GM23338 (cell line): ENCODE measurements at regions not wholly inside any gene's neighbourhood (a gene's known extent, or its start where the extent isn't known, plus 50 kb on each side); places are given as distances from the start of the nearest gene placed in this dataset.

Experiments
- CREB1 ChIP-seq: fragments of 250-450 bp; sonication (Bioruptor Pico); IDR thresholded peaks from 2 replicates; pipeline ENCODE4 v1.5.0; 2020; ENCODE audit warnings: low read depth, mild to moderate bottlenecking, moderate library complexity
- EZH2 ChIP-seq: fragments of 200-600 bp; sonication (generic); IDR thresholded peaks from one replicate; pipeline ENCODE4 v1.8.0; 2017; ENCODE audit warnings: antibody characterized with exemption, mild to moderate bottlenecking, low read depth; ENCODE audit not compliant: unreplicated experiment
- EZH2phosphoT487 ChIP-seq: fragments of 200-600 bp; sonication (generic); IDR thresholded peaks from one replicate; pipeline ENCODE4 v1.8.1; 2018; ENCODE audit warnings: antibody characterized with exemption; ENCODE audit not compliant: unreplicated experiment
- JUNB ChIP-seq: IDR thresholded peaks from one replicate; pipeline ENCODE4 v1.6.1; 2016; ENCODE audit warnings: antibody characterized with exemption; ENCODE audit not compliant: unreplicated experiment
- NANOG ChIP-seq: IDR thresholded peaks from 2 replicates; pipeline ENCODE4 v1.6.1; 2016; ENCODE audit warnings: antibody characterized with exemption, borderline replicate concordance
- POLR2AphosphoS5 ChIP-seq: IDR thresholded peaks from 2 replicates; pipeline ENCODE4 v1.6.1; 2016; ENCODE audit warnings: antibody characterized with exemption, low read depth
- STAT1 ChIP-seq: IDR thresholded peaks from one replicate; pipeline ENCODE4 v1.6.1; 2016; ENCODE audit warnings: antibody characterized with exemption; ENCODE audit not compliant: unreplicated experiment
- ZNF114 ChIP-seq: fragments of 250-450 bp; sonication (Bioruptor Pico); IDR thresholded peaks from 2 replicates; pipeline ENCODE4 v1.5.0; 2020; ENCODE audit warnings: mild to moderate bottlenecking, moderate library complexity
- ZNF331 ChIP-seq: fragments of 250-450 bp; sonication (Bioruptor Pico); IDR thresholded peaks from 2 replicates; pipeline ENCODE4 v1.5.0; 2020; ENCODE audit warnings: low read depth, mild to moderate bottlenecking, moderate library complexity
- TF ChIP-seq, protein P1 (sequence below): IDR thresholded peaks from one replicate; pipeline ENCODE4 v1.6.1; 2018; ENCODE audit warnings: antibody characterized with exemption; ENCODE audit not compliant: unreplicated experiment
- TF ChIP-seq, protein P2 (sequence below), 2 experiments: fragments of 200-600 bp in 1 of 2; sonication (generic) in 1 of 2; conservative IDR thresholded peaks; 2 replicates each; pipeline versions ENCODE4 v1.5.1 to v1.6.1; 2016 to 2017; ENCODE audit warnings: antibody characterized with exemption in 2 of 2, low read depth in 2 of 2, mild to moderate bottlenecking in 2 of 2, moderate library complexity in 1 of 2
- TF ChIP-seq, protein P3 (sequence below): IDR thresholded peaks from 2 replicates; pipeline ENCODE4 v1.6.1; 2016; ENCODE audit warnings: antibody characterized with exemption
- TF ChIP-seq, protein P4 (sequence below): fragments of 250-450 bp; sonication (Bioruptor Pico); IDR thresholded peaks from 2 replicates; pipeline ENCODE4 v1.5.0; 2020; ENCODE audit warnings: mild to moderate bottlenecking, moderate library complexity

DNA sequence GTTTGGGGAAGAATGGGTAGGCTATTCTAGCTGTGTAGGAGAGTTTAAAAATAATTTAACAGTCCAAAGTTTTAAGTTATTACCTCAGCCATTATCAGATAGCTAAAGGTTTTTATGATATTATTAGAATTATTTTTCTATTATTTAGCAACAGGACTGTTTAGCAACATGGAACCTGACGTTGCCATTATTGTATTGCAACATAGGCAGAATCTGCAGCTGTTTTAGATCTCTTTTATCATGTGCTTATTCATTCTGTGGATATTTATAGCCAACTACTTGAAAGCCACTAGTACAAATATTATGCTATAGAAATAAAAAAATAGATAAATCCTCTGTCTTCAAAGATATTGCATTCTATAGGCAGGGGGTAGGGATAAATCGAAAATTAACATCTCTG is 382.0 kb upstream of the TRAM1L1 start:
- TF ChIP-seq, protein P1, sequence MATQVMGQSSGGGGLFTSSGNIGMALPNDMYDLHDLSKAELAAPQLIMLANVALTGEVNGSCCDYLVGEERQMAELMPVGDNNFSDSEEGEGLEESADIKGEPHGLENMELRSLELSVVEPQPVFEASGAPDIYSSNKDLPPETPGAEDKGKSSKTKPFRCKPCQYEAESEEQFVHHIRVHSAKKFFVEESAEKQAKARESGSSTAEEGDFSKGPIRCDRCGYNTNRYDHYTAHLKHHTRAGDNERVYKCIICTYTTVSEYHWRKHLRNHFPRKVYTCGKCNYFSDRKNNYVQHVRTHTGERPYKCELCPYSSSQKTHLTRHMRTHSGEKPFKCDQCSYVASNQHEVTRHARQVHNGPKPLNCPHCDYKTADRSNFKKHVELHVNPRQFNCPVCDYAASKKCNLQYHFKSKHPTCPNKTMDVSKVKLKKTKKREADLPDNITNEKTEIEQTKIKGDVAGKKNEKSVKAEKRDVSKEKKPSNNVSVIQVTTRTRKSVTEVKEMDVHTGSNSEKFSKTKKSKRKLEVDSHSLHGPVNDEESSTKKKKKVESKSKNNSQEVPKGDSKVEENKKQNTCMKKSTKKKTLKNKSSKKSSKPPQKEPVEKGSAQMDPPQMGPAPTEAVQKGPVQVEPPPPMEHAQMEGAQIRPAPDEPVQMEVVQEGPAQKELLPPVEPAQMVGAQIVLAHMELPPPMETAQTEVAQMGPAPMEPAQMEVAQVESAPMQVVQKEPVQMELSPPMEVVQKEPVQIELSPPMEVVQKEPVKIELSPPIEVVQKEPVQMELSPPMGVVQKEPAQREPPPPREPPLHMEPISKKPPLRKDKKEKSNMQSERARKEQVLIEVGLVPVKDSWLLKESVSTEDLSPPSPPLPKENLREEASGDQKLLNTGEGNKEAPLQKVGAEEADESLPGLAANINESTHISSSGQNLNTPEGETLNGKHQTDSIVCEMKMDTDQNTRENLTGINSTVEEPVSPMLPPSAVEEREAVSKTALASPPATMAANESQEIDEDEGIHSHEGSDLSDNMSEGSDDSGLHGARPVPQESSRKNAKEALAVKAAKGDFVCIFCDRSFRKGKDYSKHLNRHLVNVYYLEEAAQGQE = no peak
- TF ChIP-seq POLR2AphosphoS5 = no peak
- TF ChIP-seq, protein P2, sequence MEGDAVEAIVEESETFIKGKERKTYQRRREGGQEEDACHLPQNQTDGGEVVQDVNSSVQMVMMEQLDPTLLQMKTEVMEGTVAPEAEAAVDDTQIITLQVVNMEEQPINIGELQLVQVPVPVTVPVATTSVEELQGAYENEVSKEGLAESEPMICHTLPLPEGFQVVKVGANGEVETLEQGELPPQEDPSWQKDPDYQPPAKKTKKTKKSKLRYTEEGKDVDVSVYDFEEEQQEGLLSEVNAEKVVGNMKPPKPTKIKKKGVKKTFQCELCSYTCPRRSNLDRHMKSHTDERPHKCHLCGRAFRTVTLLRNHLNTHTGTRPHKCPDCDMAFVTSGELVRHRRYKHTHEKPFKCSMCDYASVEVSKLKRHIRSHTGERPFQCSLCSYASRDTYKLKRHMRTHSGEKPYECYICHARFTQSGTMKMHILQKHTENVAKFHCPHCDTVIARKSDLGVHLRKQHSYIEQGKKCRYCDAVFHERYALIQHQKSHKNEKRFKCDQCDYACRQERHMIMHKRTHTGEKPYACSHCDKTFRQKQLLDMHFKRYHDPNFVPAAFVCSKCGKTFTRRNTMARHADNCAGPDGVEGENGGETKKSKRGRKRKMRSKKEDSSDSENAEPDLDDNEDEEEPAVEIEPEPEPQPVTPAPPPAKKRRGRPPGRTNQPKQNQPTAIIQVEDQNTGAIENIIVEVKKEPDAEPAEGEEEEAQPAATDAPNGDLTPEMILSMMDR (conservative IDR thresholded peaks at IDR 0.05; ENCODE audit: low read depth in 2 of 2) = no peak
- TF ChIP-seq CREB1 (CRISPR knock-in tag) = no peak
- TF ChIP-seq EZH2phosphoT487 = no peak
- TF ChIP-seq JUNB = no peak
- TF ChIP-seq, protein P3, sequence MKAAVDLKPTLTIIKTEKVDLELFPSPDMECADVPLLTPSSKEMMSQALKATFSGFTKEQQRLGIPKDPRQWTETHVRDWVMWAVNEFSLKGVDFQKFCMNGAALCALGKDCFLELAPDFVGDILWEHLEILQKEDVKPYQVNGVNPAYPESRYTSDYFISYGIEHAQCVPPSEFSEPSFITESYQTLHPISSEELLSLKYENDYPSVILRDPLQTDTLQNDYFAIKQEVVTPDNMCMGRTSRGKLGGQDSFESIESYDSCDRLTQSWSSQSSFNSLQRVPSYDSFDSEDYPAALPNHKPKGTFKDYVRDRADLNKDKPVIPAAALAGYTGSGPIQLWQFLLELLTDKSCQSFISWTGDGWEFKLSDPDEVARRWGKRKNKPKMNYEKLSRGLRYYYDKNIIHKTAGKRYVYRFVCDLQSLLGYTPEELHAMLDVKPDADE = no peak
- no peak for TF ChIP-seq EZH2
- TF ChIP-seq STAT1 = no peak
- TF ChIP-seq ZNF331 (CRISPR knock-in tag) = no peak
- TF ChIP-seq, protein P4, sequence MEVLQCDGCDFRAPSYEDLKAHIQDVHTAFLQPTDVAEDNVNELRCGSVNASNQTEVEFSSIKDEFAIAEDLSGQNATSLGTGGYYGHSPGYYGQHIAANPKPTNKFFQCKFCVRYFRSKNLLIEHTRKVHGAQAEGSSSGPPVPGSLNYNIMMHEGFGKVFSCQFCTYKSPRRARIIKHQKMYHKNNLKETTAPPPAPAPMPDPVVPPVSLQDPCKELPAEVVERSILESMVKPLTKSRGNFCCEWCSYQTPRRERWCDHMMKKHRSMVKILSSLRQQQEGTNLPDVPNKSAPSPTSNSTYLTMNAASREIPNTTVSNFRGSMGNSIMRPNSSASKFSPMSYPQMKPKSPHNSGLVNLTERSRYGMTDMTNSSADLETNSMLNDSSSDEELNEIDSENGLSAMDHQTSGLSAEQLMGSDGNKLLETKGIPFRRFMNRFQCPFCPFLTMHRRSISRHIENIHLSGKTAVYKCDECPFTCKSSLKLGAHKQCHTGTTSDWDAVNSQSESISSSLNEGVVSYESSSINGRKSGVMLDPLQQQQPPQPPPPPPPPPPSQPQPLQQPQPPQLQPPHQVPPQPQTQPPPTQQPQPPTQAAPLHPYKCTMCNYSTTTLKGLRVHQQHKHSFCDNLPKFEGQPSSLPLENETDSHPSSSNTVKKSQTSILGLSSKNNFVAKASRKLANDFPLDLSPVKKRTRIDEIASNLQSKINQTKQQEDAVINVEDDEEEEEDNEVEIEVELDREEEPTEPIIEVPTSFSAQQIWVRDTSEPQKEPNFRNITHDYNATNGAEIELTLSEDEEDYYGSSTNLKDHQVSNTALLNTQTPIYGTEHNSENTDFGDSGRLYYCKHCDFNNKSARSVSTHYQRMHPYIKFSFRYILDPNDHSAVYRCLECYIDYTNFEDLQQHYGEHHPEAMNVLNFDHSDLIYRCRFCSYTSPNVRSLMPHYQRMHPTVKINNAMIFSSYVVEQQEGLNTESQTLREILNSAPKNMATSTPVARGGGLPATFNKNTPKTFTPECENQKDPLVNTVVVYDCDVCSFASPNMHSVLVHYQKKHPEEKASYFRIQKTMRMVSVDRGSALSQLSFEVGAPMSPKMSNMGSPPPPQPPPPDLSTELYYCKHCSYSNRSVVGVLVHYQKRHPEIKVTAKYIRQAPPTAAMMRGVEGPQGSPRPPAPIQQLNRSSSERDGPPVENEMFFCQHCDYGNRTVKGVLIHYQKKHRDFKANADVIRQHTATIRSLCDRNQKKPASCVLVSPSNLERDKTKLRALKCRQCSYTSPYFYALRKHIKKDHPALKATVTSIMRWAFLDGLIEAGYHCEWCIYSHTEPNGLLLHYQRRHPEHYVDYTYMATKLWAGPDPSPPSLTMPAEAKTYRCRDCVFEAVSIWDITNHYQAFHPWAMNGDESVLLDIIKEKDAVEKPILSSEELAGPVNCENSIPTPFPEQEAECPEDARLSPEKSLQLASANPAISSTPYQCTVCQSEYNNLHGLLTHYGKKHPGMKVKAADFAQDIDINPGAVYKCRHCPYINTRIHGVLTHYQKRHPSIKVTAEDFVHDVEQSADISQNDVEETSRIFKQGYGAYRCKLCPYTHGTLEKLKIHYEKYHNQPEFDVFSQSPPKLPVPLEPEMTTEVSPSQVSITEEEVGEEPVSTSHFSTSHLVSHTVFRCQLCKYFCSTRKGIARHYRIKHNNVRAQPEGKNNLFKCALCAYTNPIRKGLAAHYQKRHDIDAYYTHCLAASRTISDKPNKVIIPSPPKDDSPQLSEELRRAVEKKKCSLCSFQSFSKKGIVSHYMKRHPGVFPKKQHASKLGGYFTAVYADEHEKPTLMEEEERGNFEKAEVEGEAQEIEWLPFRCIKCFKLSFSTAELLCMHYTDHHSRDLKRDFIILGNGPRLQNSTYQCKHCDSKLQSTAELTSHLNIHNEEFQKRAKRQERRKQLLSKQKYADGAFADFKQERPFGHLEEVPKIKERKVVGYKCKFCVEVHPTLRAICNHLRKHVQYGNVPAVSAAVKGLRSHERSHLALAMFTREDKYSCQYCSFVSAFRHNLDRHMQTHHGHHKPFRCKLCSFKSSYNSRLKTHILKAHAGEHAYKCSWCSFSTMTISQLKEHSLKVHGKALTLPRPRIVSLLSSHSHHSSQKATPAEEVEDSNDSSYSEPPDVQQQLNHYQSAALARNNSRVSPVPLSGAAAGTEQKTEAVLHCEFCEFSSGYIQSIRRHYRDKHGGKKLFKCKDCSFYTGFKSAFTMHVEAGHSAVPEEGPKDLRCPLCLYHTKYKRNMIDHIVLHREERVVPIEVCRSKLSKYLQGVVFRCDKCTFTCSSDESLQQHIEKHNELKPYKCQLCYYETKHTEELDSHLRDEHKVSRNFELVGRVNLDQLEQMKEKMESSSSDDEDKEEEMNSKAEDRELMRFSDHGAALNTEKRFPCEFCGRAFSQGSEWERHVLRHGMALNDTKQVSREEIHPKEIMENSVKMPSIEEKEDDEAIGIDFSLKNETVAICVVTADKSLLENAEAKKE = no peak
- no peak for TF ChIP-seq NANOG
- no peak for TF ChIP-seq ZNF114 (CRISPR knock-in tag)
